ENCODE measurements at regions not wholly inside any gene's neighbourhood (a gene's known extent, or its start where the extent isn't known, plus 50 kb on each side); places are given as distances from the start of the nearest gene placed in this dataset.

- intact Hi-C loops (cut with micrococcal nuclease; ENCODE audit: unreplicated experiment), result no loop called here
- no peak overlapping the region for H2AFZ ChIP-seq (ENCODE audit: low read length)
- no peaks in the 10 kb centered on the region for H3K36me3 ChIP-seq (replicated peaks in 1 of 2; ENCODE audit: control insufficient read depth in 1 of 2, insufficient read depth in 2 of 2, low read length in 2 of 2)
- TF ChIP-seq TRAFD1 (CRISPR knock-in tag; IDR thresholded peaks at IDR 0.05; ENCODE audit: borderline replicate concordance) (no peak), THYN1 (CRISPR knock-in tag; IDR thresholded peaks at IDR 0.05; ENCODE audit: borderline replicate concordance, low read depth) (no peak), RELA (CRISPR knock-in tag; IDR thresholded peaks at IDR 0.05) (no peak), NAIF1 (CRISPR knock-in tag; IDR thresholded peaks at IDR 0.05; ENCODE audit: borderline replicate concordance) (no peak), PCBP2 (optimal IDR thresholded peaks at IDR 0.05; ENCODE audit: low read depth, low read length, poor library complexity, severe bottlenecking) (no peak), ZNF607 (CRISPR knock-in tag; IDR thresholded peaks at IDR 0.05; ENCODE audit: borderline replicate concordance) (no peak), ZSCAN29 (CRISPR knock-in tag; conservative IDR thresholded peaks at IDR 0.05) (no peak), TCF7 (IDR thresholded peaks at IDR 0.05; ENCODE audit: low read depth) (no peak), AHR (CRISPR knock-in tag; IDR thresholded peaks at IDR 0.05) (no peak), MIXL1 (CRISPR knock-in tag; IDR thresholded peaks at IDR 0.05) (no peak)
- H3K4me3 ChIP-seq (replicated peaks in 1 of 3; ENCODE audit: insufficient read depth in 1 of 3, low read depth in 2 of 3, low read length in 3 of 3), result no peak overlapping the region
- no peak overlapping the region for H3K4me2 ChIP-seq (ENCODE audit: low read depth, low read length)
- no peak overlapping the region for H3K9ac ChIP-seq (ENCODE audit: insufficient read depth, low read depth, low read length)
- DNase-seq (ENCODE audit: low spot score) (no peak), FAIRE-seq (no peak), ATAC-seq (no peak)
- in situ Hi-C loops (cut with HindIII; ENCODE audit: extremely low pct_ligation_motif_present, low pct_unique_long_range_greater_than_20kb), result no loop called here
- no peaks in the 10 kb centered on the region for H3K9me3 ChIP-seq (ENCODE audit: low read length)
- H3K4me1 ChIP-seq (ENCODE audit: insufficient read depth, low read length), result peaks cover 35% of the 10 kb centered on the region
- H3K27ac ChIP-seq (ENCODE audit: extremely low read length, insufficient read depth, low read length), result no peak overlapping the region
- no peaks in the 10 kb centered on the region for H4K20me1 ChIP-seq (ENCODE audit: insufficient read depth, low read length)
- no peaks in the 10 kb centered on the region; a peak in 1 of 5 replicates for H3K27me3 ChIP-seq (ENCODE audit: control insufficient read depth in 1 of 2, insufficient read depth in 2 of 2, low read length in 2 of 2)
- H3K79me2 ChIP-seq (ENCODE audit: insufficient read depth, low read length), result no peaks in the 10 kb centered on the region
- BruUV-seq (replicated peaks), result no TSS peak
- 63% methylated on average over 7 of the region's 7 CpGs for WGBS (ENCODE audit: low lambda C conversion rate)
- ChIA-PET CTCF (ENCODE audit: low intra/inter-chr PET ratio, low total read pairs) (no interaction called here), POLR2A (no interaction called here)
These were observed 406.9 kb upstream of the TBL1XR1 start for GRCh38 chr3:177604181-177604580.
